ENCODE measurements at regions not wholly inside any gene's neighbourhood (a gene's known extent, or its start where the extent isn't known, plus 50 kb on each side); places are given as distances from the start of the nearest gene placed in this dataset.

GRCh38 chr4:13312264-13312663, 171.9 kb downstream of the RAB28 start:
- TF ChIP-seq, protein P1, sequence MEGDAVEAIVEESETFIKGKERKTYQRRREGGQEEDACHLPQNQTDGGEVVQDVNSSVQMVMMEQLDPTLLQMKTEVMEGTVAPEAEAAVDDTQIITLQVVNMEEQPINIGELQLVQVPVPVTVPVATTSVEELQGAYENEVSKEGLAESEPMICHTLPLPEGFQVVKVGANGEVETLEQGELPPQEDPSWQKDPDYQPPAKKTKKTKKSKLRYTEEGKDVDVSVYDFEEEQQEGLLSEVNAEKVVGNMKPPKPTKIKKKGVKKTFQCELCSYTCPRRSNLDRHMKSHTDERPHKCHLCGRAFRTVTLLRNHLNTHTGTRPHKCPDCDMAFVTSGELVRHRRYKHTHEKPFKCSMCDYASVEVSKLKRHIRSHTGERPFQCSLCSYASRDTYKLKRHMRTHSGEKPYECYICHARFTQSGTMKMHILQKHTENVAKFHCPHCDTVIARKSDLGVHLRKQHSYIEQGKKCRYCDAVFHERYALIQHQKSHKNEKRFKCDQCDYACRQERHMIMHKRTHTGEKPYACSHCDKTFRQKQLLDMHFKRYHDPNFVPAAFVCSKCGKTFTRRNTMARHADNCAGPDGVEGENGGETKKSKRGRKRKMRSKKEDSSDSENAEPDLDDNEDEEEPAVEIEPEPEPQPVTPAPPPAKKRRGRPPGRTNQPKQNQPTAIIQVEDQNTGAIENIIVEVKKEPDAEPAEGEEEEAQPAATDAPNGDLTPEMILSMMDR (IDR thresholded peaks at IDR 0.05) = no peak
- no peak for TF ChIP-seq POLR2A (IDR thresholded peaks at IDR 0.05)

Data from right lobe of liver (tissue), 4 donors.